LNCaP clone FGC (cell line): ENCODE measurements at regions not wholly inside any gene's neighbourhood (a gene's known extent, or its start where the extent isn't known, plus 50 kb on each side); places are given as distances from the start of the nearest gene placed in this dataset.

Experiments used
- DNase-seq: peaks from one replicate; pipeline ENCODE4 v3.0.0-alpha.2; 2011; ENCODE audit warnings: low read depth
- H3K4me3 ChIP-seq: 2 replicates; pipeline ENCODE4 v1.5.1; 2011; ENCODE audit warnings: mild to moderate bottlenecking, low read depth, low read length, control low read depth
- CTCF ChIP-seq: IDR thresholded peaks from 2 replicates; pipeline ENCODE4 v1.5.1; 2012; ENCODE audit warnings: mild to moderate bottlenecking; ENCODE audit not compliant: control insufficient read depth, insufficient read depth; ENCODE audit errors: extremely low read depth

DNA sequence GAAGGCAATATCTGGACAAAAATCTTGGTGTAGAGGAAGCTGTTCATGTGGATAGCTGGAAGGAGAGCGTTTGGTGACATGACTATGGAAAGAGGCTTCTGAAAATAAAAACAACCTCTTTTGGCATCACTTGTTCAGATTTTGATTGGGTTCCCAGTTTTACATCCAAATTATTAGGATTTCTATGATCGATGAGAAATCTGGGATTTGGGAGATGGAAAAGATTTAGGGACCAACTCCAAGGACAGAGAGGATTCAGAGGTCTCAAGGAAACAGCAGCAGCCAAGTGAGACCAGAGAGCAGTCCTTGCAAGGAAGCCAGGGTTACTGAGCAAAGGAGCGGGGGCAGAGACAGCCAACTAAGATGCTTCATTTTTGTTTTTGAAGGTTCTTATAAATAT, 441.7 kb downstream of the TRIB2 start:
- H3K4me3 ChIP-seq = no peak overlapping the region

DNA sequence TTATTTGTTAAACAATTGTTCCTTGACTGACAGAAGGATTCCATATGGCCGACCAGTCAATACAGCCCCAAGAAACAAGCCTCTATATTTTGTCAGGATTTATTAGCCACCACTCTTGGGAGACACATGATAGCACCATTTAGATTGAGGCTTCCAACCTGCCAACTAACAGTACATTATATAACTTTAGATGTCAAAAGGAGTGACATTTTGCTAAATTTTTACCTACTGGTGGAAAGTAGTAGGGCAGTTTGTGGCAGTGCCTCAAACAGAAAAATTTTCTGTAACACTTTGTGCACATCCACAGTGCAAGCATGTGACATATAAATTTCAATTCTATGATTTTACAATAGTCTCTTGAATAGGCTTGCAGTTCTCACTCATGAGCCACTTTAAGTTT, 464.0 kb downstream of the TRIB2 start:
- no peak for TF ChIP-seq CTCF
- no peak for DNase-seq

More for the DNA sequence above, 441.7 kb downstream of the TRIB2 start:
- TF ChIP-seq CTCF = no peak
- DNase-seq = no peak

DNA sequence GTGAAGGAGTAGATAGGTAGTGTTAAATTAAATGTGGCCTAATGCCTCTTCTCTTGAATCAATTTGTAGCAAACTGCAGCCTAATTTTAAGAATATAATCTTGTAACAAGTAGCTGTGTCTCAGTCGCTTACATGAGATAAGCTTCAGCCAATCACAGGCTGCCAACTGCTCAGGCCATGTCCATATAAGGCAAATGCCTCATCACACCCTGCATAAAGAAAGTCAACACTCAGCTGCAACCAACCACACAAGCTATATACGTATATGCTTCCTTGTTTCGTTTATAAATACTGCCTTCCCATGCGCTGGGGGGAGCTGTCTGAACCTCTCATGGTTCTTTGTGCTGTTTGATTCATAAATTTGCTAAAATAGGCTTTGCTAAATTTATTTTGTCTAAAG, 476.3 kb downstream of the TRIB2 start:
- TF ChIP-seq CTCF = no peak
- DNase-seq = peak; percentile 23
- H3K4me3 ChIP-seq = no peak overlapping the region

More for the DNA sequence above, 464.0 kb downstream of the TRIB2 start:
- no peak overlapping the region for H3K4me3 ChIP-seq

- DNase-seq = peak; percentile 4
Observed at GRCh38 chr2:13193900-13194299, 477.2 kb downstream of the TRIB2 start.

GRCh38 chr2:13195270-13195669, 478.5 kb downstream of the TRIB2 start:
- DNase-seq = no peak
- TF ChIP-seq CTCF = no peak
- H3K4me3 ChIP-seq = no peak overlapping the region

More at GRCh38 chr2:13193900-13194299, 477.2 kb downstream of the TRIB2 start:
- no peak overlapping the region for H3K4me3 ChIP-seq
- peak; percentile 48 for TF ChIP-seq CTCF

DNA sequence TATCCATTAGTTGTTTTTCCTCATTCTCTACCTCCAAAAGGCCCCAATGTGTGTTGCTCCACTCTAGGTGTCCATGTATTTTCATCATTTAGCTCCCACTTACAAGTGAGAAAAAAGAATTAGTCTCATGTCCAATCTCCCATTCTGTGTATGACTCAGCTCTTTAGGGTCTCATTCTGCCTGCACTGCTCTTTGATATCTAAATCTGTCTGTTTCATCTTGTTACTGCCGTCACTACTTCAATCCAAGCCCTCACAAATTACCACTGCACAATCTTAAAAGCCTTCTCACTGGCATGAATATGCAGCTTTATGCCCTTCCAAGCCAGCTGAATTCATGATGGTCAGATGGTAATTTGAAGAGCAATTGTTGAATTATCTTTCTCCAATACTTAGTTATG, 480.5 kb downstream of the TRIB2 start:
- H3K4me3 ChIP-seq = no peak overlapping the region
- no peak for DNase-seq
- TF ChIP-seq CTCF = no peak

- H3K4me3 ChIP-seq = no peak overlapping the region
- peak; percentile 64 for TF ChIP-seq CTCF
- no peak for DNase-seq
Observed at GRCh38 chr2:13201924-13202323, 485.2 kb downstream of the TRIB2 start.
